GM12891 (cell line): ENCODE measurements at regions not wholly inside any gene's neighbourhood (a gene's known extent, or its start where the extent isn't known, plus 50 kb on each side); places are given as distances from the start of the nearest gene placed in this dataset.

Experiments used
- POLR2A ChIP-seq: IDR thresholded peaks from 2 replicates; pipeline ENCODE4 v1.6.1; 2011; ENCODE audit warnings: low read depth, low read length, control low read depth
- POLR2AphosphoS5 ChIP-seq: IDR thresholded peaks from 2 replicates; pipeline ENCODE4 v1.6.1; 2011; ENCODE audit warnings: low read depth, low read length, control low read depth
- SPI1 ChIP-seq: IDR thresholded peaks from 2 replicates; pipeline ENCODE4 v1.6.1; 2011; ENCODE audit warnings: low read depth, low read length, control low read depth
- TAF1 ChIP-seq: IDR thresholded peaks from 2 replicates; pipeline ENCODE4 v1.6.1; 2011; ENCODE audit warnings: low read depth, low read length, control low read depth

GRCh38 chrX:14352511-14352910, 176.8 kb upstream of the GLRA2 start:
- TF ChIP-seq POLR2AphosphoS5 (no peak), POLR2A (no peak), TAF1 (no peak), SPI1 (no peak)
